ENCODE measurements at regions not wholly inside any gene's neighbourhood (a gene's known extent, or its start where the extent isn't known, plus 50 kb on each side); places are given as distances from the start of the nearest gene placed in this dataset.
"Not testable (repeated sequence)": the region's sequence is repeated elsewhere in the genome, so short reads cannot be mapped to it uniquely, and the experiment has no call there.

GRCh38 chr15:23924686-23925085 is 237.6 kb upstream of the NDN start:
- no peak for DNase-seq (ENCODE audit: low read depth in 2 of 2)

DNA sequence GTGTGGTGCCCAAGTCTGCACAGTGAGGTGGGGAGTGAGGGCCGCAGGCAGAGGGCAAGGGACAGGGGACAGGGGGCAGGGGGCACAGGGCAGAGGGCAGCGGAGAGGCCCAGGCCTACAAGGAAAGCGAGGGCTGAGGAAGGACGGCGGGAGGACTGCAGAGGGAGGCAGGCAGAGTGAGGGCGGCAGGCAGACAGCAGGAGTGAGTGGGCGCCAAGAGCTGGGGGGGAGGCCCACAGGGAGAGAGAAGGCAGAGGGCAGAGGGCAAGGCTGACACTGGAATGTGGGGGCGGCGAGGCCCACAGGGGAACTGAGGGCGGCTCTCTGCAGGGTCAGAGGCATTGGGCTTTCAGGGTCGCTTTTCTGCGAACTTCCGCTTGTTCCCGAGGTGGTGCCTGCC is 267.8 kb upstream of the NDN start:
- DNase-seq (ENCODE audit: low read depth in 2 of 2), result no peak

GRCh38 chr15:23983500-23984259 is 296.6 kb upstream of the NDN start:
- DNase-seq (ENCODE audit: low read depth in 2 of 2), result no peak

GRCh38 chr15:23994273-23994672 is 307.2 kb upstream of the NDN start:
- no peak for DNase-seq (ENCODE audit: low read depth in 2 of 2)

DNA sequence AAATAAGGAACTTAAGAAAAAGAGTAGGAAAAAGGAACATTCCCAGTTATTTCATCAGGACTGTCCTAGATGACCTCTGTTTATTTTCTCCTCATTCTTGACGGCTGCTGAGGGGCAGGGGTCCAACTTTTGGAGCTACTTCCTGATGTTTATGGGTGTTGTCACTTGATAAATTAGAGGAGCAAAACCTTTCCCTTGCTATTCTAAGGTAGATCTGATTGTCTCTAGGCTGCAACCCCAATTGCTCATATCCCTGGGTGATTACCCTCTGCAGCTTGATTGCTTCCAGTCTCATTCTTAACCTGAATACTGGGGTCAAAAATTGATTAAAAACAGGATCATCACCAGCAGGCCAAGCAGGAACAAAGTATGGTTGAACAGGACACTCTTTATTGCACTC is 311.0 kb upstream of the NDN start:
- DNase-seq (ENCODE audit: low read depth in 2 of 2), result no peak

DNA sequence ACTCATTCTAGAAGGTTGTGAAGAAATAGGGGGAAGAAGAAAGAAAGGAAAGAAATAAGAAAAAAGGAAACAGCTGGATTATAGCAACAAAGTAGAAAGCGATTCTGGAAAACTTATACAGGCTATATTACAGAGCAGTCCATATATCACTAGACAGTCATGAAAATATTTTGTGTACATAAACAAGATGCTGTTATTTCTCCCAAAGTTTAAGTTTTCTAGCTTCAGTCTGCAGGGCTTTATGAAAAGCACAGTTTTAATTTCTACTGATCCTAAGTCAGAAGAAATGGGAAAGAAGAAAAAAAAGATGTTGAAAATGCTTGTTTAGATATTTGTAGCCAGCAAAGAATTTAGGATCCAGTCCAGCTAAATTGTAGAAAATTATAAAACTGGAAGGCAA is 321.4 kb upstream of the NDN start:
- no peak for DNase-seq (ENCODE audit: low read depth in 2 of 2)

GRCh38 chr15:24017470-24017869 is 330.4 kb upstream of the NDN start:
- DNase-seq (ENCODE audit: low read depth in 2 of 2), result no peak

GRCh38 chr15:24039683-24040082 is 352.6 kb upstream of the NDN start:
- DNase-seq (ENCODE audit: low read depth in 2 of 2), result no peak

DNA sequence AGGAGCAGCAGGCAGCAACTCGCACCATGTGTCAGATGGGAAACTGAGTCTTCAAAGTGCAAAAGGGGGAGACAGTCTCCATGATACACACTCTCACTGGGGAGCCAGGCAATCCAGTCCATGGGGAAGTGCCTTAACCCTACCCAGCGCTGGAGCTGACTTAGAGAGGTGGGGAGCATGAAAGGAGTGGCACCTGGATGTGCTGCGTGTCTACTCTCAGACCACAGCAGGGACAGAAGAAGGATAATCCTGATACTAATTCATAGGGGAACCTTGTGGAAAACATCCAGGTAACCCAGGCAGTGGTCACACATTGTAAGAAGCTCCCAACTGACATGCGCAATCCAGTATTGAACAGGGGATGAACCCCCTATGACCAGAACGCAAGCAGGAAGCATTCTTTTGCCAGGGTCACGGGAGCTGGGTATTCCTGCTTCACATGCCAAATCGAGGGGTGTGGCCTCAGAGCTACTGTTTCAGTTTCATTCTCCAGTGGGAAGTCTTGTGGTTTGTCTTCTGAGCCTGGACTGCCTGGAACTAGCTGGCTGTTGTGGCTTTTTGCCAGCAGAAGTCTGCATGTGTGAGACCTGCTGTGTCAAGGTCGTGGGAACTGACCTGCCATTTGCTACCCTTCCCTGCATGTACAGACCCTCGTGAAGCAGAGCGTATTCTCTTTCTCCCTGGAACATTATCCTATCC is 367.6 kb upstream of the NDN start:
- DNase-seq (ENCODE audit: low read depth in 2 of 2), result no peak

- no peak for DNase-seq (ENCODE audit: low read depth in 2 of 2)
These were observed 380.8 kb upstream of the NDN start for GRCh38 chr15:24067733-24068501.

DNA sequence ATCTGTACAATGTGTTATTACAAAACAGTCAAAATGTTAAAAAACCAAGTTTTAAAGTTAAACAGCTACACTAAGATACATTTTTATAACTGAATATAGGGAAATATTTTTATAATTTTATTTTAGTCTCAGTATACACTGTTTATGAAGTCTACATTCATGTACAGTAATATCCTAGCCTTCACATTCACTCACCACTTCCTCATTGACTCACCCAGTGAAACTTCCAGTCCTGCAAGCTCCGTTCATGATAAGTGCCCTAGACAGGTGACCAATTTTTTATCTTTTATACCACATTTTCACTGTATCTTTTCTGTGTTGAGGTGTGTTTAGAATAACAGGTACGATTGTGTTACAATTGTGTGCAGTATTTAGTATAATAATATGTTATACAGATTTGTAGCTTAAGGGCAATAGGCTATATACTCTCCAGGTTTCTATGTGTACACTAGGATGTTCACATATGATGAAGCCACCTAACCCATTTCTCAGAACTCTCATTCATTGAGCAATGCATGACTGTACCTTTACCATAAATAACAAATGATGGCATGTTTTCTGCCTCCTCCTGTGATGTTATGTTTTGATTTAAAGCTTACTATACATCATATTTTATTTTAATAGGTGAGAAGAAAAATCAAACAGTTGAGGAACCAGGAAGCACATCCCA is 388.4 kb upstream of the NDN start:
- DNase-seq (ENCODE audit: low read depth in 2 of 2), result no peak

DNA sequence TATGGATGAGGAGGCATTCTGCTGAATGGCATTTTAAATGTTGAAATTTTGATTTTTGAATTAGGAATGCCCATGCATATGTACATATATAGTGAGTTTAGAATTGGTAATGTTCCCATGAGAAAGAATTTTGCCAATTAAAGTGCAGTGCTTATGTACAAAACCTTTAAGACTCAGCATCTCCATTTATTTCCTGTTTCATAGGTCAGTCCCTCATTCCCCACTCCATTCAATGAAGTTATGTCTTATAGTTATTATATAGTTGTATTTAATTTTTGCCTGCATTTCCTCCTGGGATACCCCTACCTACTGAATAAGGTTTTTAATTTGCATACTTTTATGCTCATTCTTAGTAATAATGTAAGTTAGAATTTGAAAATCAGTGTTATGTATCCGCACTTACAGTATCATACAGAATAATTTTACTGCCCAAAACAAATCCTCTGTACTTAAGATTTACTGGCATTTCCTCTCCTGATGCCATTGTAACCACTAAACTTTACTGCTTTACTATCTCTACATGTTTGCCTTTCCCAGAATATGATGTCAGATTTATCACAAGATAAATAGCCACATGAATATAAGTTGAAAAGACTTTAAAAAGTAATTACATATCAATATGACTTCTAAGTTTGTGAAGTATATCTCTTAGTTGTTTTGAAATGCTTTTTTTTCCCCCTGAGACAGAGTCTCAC is 389.1 kb upstream of the NDN start:
- DNase-seq (ENCODE audit: low read depth in 2 of 2), result no peak

DNA sequence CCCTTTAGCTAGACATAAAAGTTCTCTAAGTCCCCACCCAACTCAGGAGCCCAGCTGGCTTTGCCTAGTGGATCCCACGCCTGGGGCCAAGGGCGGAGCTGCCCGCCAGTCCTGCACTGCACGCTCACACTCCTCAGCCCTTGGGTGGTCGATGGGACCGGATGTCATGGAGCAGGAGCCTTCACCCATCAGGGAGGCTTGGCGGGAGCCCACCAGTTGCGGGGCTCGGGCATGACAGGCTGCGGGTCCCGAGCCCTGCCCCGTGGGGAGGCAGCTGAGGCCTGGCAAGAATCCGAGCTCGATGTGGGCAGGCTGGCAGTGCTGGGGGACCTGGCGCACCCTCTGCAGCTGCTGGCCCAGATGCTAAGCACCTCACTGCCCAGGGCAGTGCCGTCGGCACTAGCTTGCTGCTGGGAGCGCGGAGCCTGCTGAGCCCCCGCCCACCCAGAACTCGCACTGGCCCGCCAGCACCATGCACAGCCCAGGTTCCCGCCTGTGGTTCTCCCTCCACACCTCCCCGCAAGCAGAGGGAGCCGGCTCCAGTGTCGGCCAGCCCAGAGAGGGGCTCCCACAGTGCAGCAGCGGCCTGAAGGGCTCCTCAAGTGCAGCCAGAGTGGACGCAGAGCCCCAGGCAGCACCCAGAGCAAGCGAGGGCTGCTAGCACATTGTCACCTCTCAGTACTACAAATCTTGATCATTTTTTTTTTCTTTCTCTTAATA is 391.4 kb upstream of the NDN start:
- DNase-seq (ENCODE audit: low read depth in 2 of 2), result no peak

- DNase-seq (ENCODE audit: low read depth in 2 of 2), result not testable (repeated sequence)
These were observed 401.8 kb upstream of the NDN start for GRCh38 chr15:24088941-24089340.

DNA sequence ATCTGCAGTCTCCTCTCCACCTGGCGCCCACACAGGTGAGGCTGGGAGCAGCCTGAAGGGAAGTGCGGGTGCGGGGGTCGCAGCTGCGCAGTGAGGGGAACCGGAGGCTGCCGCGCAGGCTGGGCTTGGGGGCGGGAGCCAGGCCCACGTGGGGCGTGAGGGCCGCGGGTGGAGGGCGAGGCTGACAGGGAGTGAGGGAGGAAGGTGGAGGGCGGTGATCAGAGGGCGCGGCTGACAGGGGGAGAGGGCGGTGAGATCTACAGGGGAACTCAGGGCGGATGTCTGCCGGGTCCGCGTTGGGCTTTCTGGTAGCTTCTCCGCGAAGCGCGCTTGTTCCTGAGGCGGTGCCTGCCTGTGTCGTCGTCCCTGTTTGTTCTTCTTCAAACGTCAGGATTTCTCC is 414.4 kb upstream of the NDN start:
- not testable (repeated sequence) for DNase-seq (ENCODE audit: low read depth in 2 of 2)

DNA sequence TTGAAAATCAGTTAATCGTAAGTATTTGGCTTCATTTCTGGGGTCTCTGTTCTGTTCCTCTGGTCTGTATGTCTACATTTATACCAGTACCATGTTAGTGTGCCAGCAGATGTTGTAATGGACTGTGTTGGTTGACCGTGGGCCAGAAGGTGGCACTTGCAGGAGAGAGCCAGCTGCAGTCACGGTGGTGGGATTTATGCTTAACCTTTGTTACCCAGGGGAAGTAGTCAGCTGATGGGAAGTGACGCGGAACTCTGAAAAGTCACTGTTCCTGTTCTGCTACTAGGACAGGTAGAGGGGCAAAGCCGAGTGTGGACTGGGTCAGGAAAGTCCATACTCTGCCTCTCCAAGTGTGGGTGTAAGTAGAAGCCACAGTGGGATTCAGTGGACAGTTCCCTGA is 420.4 kb upstream of the NDN start:
- DNase-seq (ENCODE audit: low read depth in 2 of 2), result not testable (repeated sequence)

- DNase-seq (ENCODE audit: low read depth in 2 of 2), result not testable (repeated sequence)
These were observed 420.8 kb upstream of the NDN start for GRCh38 chr15:24107948-24108347.

- not testable (repeated sequence) for DNase-seq (ENCODE audit: low read depth in 2 of 2)
These were observed 421.2 kb upstream of the NDN start for GRCh38 chr15:24108349-24108748.

GRCh38 chr15:24139622-24140021 is 452.5 kb upstream of the NDN start:
- not testable (repeated sequence) for DNase-seq (ENCODE audit: low read depth in 2 of 2)

DNA sequence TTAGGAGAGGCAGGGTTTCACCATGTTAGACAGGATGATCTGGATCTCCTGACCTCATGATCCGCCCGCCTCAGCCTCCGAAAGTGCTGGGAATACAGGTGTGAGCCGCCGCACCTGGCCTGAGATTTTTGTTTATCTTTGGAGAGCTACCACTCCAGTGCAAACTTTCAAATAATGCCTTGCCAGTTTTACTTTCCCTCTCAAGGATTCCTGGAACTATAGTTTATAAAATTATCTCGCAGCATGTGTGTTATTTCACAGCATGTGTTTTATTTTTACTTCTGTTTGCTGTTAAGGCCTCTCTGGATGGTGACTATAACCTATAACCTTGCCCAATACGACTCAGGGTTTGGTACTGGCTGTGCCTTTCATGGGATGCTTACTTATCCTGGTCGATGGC is 458.0 kb upstream of the NDN start:
- DNase-seq (ENCODE audit: low read depth in 2 of 2), result not testable (repeated sequence)

GRCh38 chr15:24146251-24146650 is 459.1 kb upstream of the NDN start:
- no peak for DNase-seq (ENCODE audit: low read depth in 2 of 2)

Measured in stimulated activated CD8-positive, alpha-beta memory T cell treated with anti-CD3 and anti-CD28 coated beads, Interleukin-15, amount 100 ng/mL, for 48 hours (primary cell).